HEK293T (cell line): ENCODE measurements at regions not wholly inside any gene's neighbourhood (a gene's known extent, or its start where the extent isn't known, plus 50 kb on each side); places are given as distances from the start of the nearest gene placed in this dataset.

Experiments
- BHLHE40 ChIP-seq: fragments of 450-650 bp; IDR thresholded peaks from 2 replicates; pipeline ENCODE4 v1.6.1; 2016; ENCODE audit warnings: mild to moderate bottlenecking, moderate library complexity, borderline replicate concordance
- ELF4 ChIP-seq: fragments of 450-650 bp; IDR thresholded peaks from 2 replicates; pipeline ENCODE4 v1.6.1; 2017; ENCODE audit warnings: antibody characterized with exemption
- FOXK2 ChIP-seq: fragments of 450-650 bp; IDR thresholded peaks from 2 replicates; pipeline ENCODE4 v1.6.1; 2016; ENCODE audit warnings: mild to moderate bottlenecking
- FOXM1 ChIP-seq: fragments of 450-650 bp; IDR thresholded peaks from 2 replicates; pipeline ENCODE4 v1.6.1; 2017; ENCODE audit warnings: mild to moderate bottlenecking, borderline replicate concordance
- HDGF ChIP-seq: fragments of 450-650 bp; IDR thresholded peaks from 2 replicates; pipeline ENCODE4 v1.6.1; 2017; ENCODE audit warnings: antibody characterized with exemption, borderline replicate concordance
- L3MBTL2 ChIP-seq: fragments of 450-650 bp; conservative IDR thresholded peaks from 2 replicates; pipeline ENCODE4 v1.6.1; 2016; ENCODE audit warnings: mild to moderate bottlenecking
- NFRKB ChIP-seq: fragments of 450-650 bp; IDR thresholded peaks from 2 replicates; pipeline ENCODE4 v1.6.1; 2016; ENCODE audit warnings: mild to moderate bottlenecking, moderate library complexity
- SP1 ChIP-seq: fragments of 450-650 bp; IDR thresholded peaks from 2 replicates; pipeline ENCODE4 v1.6.1; 2017
- SUZ12 ChIP-seq: fragments of 450-650 bp; IDR thresholded peaks from 2 replicates; pipeline ENCODE4 v1.6.1; 2016; ENCODE audit warnings: mild to moderate bottlenecking
- TARDBP ChIP-seq: fragments of 450-650 bp; IDR thresholded peaks from 2 replicates; pipeline ENCODE4 v1.6.1; 2016
- TF ChIP-seq, protein P1 (sequence below): fragments of 450-650 bp; IDR thresholded peaks from 2 replicates; pipeline ENCODE4 v1.6.1; 2016

DNA sequence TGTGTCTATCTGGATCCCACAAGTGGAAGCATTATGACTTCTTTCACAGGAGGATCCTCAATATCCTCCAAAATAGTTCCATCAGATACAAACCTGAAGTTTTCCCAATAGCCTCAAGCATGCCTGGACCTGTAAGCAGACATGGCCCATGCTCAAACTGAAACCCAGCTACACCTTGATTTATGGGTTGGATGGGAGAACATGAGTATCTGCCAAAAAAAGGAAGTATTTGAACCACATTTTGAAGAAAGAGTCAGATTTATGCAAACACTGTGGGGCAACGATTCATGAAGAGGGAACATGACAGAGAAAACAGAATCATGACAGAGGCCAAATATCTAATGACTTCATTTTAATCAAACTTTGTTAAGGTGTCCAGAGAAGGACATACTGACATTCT is 351.0 kb upstream of the NFIA start:
- TF ChIP-seq, protein P1, sequence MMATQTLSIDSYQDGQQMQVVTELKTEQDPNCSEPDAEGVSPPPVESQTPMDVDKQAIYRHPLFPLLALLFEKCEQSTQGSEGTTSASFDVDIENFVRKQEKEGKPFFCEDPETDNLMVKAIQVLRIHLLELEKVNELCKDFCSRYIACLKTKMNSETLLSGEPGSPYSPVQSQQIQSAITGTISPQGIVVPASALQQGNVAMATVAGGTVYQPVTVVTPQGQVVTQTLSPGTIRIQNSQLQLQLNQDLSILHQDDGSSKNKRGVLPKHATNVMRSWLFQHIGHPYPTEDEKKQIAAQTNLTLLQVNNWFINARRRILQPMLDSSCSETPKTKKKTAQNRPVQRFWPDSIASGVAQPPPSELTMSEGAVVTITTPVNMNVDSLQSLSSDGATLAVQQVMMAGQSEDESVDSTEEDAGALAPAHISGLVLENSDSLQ = no peak
- no peak for TF ChIP-seq ELF4
- no peak for TF ChIP-seq NFRKB
- no peak for TF ChIP-seq HDGF
- TF ChIP-seq SUZ12 = no peak
- TF ChIP-seq SP1 = no peak
- TF ChIP-seq BHLHE40 = no peak
- no peak for TF ChIP-seq FOXM1
- no peak for TF ChIP-seq TARDBP
- no peak for TF ChIP-seq FOXK2
- no peak for TF ChIP-seq L3MBTL2
